ENCODE measurements at regions not wholly inside any gene's neighbourhood (a gene's known extent, or its start where the extent isn't known, plus 50 kb on each side); places are given as distances from the start of the nearest gene placed in this dataset.
A peak's percentile ranks its signal among the peaks of the same experiment; 100 is the strongest.

DNA sequence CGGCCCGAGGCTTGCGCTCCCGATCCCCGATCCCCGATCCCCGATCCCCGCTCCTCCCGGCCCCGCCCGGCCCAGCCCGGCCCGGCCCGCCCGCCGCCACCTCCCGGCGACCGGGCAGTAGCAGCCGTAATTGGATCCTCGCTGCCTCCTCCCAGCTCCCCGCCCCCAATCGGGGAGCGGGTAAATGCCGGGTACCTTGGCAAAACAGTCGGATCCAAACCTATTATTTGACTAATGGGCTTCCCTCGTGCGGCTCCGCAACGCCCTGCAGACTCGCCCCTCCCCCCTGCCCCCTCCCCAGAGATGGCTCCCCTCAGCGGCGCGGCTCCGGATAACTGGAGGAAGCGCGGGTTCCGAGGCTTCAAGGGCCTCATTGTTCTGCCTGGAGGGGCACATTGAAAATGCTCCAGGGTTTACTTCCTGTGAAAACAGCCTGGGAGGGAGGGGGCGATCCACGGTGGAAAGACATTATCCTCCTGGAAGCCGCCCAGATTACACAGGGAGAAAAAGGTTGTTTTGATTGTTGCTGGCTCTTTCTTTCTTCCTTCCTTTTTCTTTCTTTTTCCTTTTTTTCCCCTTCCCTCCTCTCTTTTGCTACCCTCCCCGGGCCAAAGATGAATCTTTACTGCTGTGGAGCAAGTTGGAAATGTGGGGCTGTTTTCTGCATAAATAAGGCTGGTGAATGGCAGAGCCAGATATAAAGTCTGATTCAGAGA is 94.7 kb upstream of the ZMIZ1 start:
- DNase-seq (ENCODE audit: low spot score) = peak; percentile 81

DNA sequence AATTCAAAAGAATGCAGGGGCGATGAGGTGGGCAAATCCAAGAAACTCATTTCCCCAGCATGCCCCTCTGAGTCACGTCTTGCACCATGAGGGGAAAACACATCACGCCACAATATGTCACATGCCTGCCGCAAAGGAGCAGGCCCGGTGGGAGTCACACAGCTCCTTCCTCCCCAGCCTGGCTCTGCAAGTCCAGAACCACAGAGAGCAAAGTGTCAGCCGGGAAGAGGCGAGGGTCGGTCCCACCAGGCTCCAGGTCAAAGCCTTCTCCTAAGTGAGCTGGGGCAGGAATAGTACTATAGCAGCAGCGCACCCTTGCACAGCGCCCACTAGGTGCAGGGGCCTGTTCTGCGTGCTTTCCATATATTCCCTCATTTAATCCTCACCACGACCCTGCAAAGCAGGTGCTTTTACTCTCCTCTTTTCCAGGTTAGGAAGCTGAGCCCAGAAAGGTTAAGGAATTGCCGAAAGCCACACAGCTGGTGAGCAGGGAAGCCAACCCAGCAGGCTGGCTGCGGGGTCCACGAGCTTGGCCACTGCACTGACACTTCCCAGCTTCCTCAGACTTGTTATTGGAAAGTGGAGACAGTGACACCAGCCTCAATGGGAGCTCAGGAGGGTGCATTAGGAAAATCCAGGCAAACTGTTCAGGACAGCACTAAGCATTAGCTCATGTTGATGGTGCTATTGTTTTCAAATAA is 94.0 kb upstream of the ZMIZ1 start:
- peak; percentile 76 for DNase-seq (ENCODE audit: low spot score)

- DNase-seq (ENCODE audit: low spot score) = no peak
Observed at GRCh38 chr10:78975926-78976325, 92.8 kb upstream of the ZMIZ1 start.

DNA sequence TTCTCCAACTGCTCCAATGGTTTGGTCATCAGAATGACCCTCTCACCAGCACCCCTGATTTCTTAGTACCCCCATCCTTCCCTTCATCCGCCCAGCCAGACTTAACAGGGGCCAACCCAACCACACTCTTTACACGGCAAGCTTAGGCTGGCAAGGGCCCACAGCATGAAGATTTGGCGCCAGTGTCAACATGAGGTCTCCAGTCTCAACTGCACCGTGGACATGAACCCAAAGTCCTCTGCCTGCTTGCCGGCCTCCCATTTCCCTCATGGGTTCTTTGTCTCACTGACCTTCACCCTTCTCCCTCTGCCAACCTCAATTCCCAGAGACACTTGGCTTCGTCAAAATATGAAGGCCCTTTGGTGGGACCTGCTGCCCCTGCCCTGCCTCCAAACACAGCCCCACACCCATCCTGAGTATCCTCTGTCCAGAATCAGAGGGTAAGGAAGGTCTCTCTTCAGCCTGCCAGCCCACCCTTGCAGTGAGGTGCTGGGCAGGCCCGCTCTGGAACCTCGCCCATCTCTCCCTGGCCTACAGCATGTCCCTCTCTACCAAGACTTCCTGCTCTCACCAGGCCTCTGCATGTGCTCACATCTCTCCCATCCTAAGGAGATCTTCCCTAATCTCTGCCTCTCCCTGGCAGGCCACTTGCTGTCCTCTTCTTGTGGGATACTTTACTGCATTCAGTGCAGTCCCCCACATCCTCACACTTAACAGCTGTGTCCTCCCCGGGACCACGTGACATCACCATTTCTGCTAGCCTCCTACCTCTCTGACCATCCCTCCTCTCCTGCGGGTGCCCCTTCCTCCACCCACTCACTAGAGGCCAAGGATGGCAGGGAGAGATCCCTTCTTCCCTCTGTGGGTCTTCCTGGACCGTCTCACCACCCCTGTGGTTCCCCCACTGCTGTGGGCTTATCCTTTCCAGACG is 91.7 kb upstream of the ZMIZ1 start:
- DNase-seq (ENCODE audit: low spot score) = no peak

- no peak for DNase-seq (ENCODE audit: low spot score)
Observed at GRCh38 chr10:78979938-78980337, 88.8 kb upstream of the ZMIZ1 start.

GRCh38 chr10:78980354-78980753 is 88.4 kb upstream of the ZMIZ1 start:
- no peak for DNase-seq (ENCODE audit: low spot score)

DNA sequence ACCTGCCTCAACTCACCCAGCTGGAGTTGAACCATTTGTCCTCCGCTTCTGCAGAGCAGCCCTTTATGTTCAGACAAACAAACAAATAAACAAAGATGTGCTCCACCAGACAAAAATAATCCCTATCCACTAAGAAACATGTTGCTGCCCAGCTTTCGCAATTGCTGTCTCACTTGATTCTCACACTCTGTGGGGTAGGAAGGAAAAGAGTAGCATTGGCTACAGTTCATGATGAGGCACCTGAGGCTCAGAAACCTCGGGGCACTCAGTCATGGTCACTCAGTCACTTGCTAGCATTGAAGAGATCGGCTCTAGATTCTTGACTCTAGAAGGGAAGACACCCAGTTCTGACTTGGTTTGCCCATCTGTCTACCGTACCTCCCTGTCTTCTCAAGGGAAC is 88.0 kb upstream of the ZMIZ1 start:
- DNase-seq (ENCODE audit: low spot score) = no peak

- DNase-seq (ENCODE audit: low spot score) = no peak
Observed at GRCh38 chr10:78981257-78981969, 87.4 kb upstream of the ZMIZ1 start.

DNA sequence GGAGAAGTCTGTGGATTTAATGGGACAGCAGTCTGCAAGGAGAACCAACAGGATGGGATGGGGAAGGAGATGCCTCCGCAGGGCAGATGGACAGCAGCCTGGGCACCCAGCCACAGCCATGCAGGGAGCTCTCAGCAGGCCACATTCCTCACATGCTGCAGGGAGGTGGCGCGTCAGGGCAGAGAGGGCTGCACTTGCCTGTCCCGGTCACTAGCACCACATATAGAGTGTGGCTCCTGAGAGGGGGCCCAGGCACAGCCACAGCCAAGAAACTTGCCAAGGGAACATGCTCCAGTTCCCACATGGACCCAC is 86.8 kb upstream of the ZMIZ1 start:
- DNase-seq (ENCODE audit: low spot score) = no peak

DNA sequence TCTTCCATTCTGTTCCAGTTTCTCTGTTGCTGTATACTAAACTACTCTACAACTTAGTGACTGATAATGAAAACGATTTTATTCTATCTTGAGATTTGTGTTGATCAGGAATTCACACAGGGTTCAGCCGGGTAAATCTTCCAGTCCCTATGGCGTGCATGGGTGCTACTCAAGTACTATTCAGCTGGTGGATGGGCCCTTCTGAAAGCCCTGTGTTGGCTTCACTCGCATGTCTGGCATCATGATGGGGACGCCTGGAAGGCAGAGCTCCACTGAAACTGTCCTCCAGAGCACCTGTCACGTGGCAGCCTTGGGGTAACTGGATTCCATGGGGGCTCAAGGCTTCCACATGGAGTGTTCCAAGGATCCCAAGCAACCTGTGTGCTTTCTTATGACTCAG is 86.0 kb upstream of the ZMIZ1 start:
- DNase-seq (ENCODE audit: low spot score) = no peak

DNA sequence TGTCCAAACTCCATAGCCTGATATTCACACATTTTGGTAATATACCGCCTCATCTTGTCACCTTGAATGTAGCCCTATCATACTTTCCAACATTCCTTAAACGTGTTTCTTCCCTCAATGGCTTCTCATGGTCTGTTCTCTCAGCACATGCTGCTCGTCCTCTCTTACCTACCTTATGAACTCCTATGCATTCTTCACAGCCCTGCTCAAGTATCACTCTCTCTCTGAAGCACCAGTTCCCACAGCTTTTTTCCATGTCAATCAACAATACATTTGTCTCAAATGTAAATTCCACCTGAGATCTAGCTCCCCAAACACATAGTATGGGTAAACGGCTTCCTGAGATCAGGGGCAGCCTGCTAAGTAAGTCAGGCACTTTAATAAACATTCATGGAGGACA is 85.2 kb upstream of the ZMIZ1 start:
- no peak for DNase-seq (ENCODE audit: low spot score)

DNA sequence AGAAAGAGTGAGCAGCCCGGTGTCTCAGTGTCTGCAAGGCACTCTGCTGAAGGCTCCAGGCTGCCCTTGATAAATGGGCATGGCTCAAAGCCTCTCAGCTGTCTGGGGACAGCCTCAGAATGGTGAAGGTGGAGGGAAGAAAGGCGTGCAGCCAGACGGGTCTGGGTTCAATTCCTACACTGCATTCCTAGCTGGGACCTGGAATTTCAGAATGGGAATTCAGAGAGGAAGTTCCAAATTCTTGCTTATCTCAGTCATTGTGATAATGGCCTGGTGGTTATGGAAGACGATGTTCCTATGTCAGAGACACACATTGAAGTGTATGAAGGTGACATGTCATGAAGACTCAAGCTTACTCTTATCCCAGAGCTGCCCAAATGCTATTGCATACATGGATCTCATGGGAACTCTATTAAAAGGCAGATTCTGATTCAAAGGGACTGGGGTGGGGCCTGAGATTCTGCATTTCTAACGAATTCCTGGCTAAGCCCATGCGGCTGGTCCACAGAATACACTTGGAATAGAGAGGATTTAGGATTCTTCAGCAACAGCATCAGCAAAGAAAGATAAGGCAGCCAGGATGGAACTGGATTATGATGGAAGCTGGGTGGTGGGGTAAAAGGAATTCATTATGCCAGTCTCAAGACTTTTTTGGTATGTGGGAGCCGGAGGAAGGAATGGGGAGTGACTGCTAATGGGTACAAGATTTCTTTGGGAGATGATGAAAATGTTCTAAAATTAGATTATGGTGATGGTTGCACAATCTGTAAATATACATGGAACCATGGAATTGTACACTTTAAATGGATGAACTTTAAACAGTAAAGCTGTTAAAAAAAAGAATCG is 82.6 kb upstream of the ZMIZ1 start:
- DNase-seq (ENCODE audit: low spot score) = no peak

- no peak for DNase-seq (ENCODE audit: low spot score)
Observed at GRCh38 chr10:78991187-78991586, 77.6 kb upstream of the ZMIZ1 start.

GRCh38 chr10:78992333-78992732 is 76.4 kb upstream of the ZMIZ1 start:
- DNase-seq (ENCODE audit: low spot score) = no peak

GRCh38 chr10:78993261-78993945 is 75.4 kb upstream of the ZMIZ1 start:
- no peak for DNase-seq (ENCODE audit: low spot score)

DNA sequence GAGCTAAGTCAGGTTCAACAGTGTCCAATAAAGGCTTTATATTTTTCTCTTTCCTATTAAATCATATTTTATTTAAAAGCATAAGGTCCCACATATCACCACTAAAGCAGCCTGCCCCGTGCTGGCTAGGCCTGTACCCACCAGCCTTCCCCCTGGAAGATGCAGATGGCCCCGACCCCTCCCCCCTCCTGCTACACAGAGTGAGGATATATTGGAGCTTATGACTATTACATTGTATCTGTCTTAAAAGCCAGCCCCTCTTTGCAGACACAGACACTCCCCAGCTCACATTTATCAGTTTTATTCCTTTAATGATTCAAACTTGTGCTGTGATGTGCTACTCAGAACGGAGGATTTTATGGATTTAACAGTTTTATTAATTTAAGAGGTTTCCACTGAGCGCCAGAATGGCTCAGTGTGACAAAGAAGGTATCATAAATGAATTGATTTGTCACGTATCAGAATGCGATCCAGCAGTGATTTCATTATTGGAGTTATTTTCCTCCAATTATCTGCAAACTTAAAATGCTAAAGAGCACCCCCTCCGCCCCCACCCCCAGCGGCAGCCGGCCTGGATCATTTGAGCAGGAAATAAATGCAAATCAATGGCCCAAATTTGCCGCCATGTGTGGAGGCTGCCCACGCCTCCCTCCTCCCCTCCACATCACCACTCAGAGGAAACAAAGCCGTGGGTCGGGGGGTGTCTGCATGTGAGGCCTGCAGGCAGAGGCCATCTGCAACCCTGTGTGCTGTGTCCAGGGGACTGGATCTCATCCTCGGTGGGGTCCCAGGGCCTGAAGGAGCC is 72.6 kb upstream of the ZMIZ1 start:
- no peak for DNase-seq (ENCODE audit: low spot score)

- DNase-seq (ENCODE audit: low spot score) = no peak
Observed at GRCh38 chr10:78996792-78997129, 72.0 kb upstream of the ZMIZ1 start.

DNA sequence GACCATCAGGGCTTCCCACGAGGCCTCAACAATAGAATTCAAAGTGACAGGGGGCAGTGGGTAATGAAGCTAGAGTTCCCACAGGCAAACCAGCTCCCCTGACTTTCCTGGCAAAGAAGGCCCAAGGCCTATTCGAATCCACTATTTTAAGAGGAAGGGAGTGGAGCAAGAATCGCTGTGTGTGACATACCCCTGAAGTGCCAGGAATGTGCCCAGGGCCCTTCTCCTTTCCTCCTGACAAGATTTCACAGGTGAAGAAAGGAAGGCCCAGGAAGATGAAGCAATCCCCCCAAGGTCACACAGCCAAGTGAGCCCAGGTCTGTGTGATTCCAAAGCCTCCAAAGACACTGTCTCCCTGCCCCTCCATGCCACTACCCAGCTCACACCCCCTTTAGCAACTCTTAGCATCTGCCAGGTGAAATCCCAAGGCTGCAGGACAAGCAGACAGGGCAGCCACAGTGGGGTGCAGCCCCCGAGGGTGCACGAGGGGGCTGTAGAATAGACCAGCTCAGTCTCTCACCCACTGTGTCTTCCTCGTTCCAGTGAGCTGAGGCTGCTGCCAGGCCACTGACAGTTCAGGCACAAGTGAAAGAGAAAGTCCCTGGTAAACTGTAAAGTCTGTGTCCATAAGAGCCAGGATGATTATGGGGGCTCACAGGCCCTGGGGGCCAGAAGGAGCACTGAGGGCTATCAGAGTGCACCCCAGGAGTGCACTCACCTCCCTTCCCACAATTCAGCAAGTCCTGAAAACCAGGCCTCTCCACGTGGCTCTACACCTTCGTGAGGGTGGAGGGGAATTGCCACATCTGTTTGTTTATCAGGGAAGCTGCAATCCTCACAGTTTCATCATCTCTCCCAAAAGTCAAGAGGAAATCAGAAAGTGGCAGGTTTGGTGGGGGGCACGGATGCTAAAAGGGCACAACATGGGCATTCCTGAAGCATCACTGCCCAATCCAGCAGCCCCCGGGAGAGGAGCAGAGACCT is 70.8 kb upstream of the ZMIZ1 start:
- no peak for DNase-seq (ENCODE audit: low spot score)

Measured in H4 (cell line).